Nephron progenitor cell (in vitro differentiated cells): ENCODE measurements at regions not wholly inside any gene's neighbourhood (a gene's known extent, or its start where the extent isn't known, plus 50 kb on each side); places are given as distances from the start of the nearest gene placed in this dataset.

ENCODE experiments used
- DNase-seq: peaks from one replicate; pipeline ENCODE4 v3.0.0; 2021
- H3K27ac Mint-ChIP-seq: 2 replicates; pipeline ENCODE4 v1.8.0; 2021; ENCODE audit warnings: mild to moderate bottlenecking, moderate library complexity, mixed read lengths
- H3K27me3 Mint-ChIP-seq: 2 replicates; pipeline ENCODE4 v1.8.0; 2021; ENCODE audit warnings: mild to moderate bottlenecking, low read depth, mixed read lengths; ENCODE audit not compliant: poor library complexity
- H3K36me3 Mint-ChIP-seq: 2 replicates; pipeline ENCODE4 v1.8.0; 2021; ENCODE audit warnings: low read depth, mixed read lengths
- H3K4me1 Mint-ChIP-seq: 2 replicates; pipeline ENCODE4 v1.8.0; 2021; ENCODE audit warnings: mixed read lengths
- H3K4me3 Mint-ChIP-seq: 2 replicates; pipeline ENCODE4 v1.8.0; 2021; ENCODE audit warnings: mild to moderate bottlenecking, moderate library complexity, mixed read lengths
- H3K9me3 Mint-ChIP-seq: 2 replicates; pipeline ENCODE4 v1.8.0; 2021; ENCODE audit warnings: mild to moderate bottlenecking, moderate library complexity, mixed read lengths
- CTCF ChIP-seq: fragments of 200-600 bp; sonication (generic); IDR thresholded peaks from 2 replicates; pipeline ENCODE4 v1.5.0; 2021; ENCODE audit warnings: antibody characterized with exemption

DNA sequence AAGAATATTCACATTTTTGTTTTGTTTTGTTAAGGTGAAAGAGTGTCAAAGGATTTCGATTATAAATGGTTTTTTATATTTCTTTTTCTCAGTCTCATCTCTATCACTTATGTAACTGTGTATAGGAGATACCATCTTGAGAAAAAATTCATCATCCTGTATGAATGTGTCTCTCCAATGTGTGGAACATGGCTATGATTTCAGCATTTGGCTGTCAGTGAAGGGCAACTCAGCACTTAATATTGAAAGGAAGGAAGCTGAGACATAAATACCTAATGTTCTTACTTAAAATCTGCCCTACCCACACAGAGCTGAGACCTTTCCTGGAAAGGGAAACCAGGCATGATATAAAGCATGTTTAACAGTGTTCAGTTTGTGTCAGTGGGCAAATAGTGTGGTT is 474.2 kb upstream of the RIOK2 start:
- Mint-ChIP-seq H3K27me3 (no peaks in the 10 kb centered on the region), H3K36me3 (no peaks in the 10 kb centered on the region), H3K4me3 (no peak overlapping the region), H3K27ac (no peak overlapping the region), H3K4me1 (no peaks in the 10 kb centered on the region), H3K9me3 (no peaks in the 10 kb centered on the region)
- no peak for TF ChIP-seq CTCF
- DNase-seq, result no peak

DNA sequence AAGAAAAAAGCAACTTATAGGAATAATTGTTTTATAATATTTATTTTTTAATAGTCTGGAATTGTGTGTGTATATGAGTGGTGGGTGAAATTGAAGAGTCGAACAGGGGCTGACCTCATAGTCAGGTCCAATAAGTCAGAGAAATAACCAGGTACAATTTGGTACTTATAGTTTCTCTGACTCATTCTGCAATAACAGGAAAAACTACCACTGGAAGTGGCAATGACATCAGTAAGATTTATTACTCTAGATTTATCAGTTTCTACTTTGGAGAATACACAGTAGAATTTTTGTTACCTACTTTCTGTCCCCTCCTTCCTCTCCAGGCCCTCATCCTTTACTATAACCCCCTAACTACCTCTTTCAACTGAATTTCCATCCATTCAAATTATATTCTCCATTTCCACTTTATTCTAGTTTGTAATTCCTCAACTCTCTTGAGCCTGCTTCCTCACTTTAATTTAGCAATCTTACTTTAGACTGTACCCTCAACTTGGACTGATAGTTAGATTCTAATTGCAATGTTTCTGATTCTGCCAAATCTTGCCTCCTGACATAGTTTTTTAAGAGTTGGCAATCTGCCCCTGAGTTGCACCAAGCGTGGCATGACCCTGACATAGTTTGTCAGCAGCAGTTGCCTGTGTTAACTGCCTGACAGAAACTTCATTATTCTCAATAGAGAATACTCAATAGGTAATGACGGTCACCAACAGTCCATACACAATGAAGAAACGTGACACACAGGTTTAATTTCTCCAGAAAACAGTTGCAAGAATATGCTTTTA is 475.3 kb upstream of the RIOK2 start:
- Mint-ChIP-seq H3K9me3 (no peaks in the 10 kb centered on the region), H3K27me3 (no peaks in the 10 kb centered on the region), H3K4me1 (no peaks in the 10 kb centered on the region), H3K4me3 (no peak overlapping the region), H3K36me3 (no peaks in the 10 kb centered on the region), H3K27ac (no peak overlapping the region)
- TF ChIP-seq CTCF, result no peak
- no peak for DNase-seq

GRCh38 chr5:97666783-97667182 is 483.7 kb upstream of the RIOK2 start:
- peaks cover 2% of the 10 kb centered on the region for H3K27me3 Mint-ChIP-seq
- H3K4me1 Mint-ChIP-seq, result no peaks in the 10 kb centered on the region
- H3K27ac Mint-ChIP-seq, result no peak overlapping the region
- DNase-seq, result no peak
- no peak for TF ChIP-seq CTCF
- H3K9me3 Mint-ChIP-seq, result no peaks in the 10 kb centered on the region
- H3K4me3 Mint-ChIP-seq, result no peak overlapping the region
- no peaks in the 10 kb centered on the region for H3K36me3 Mint-ChIP-seq

GRCh38 chr5:97670447-97670846 is 487.4 kb upstream of the RIOK2 start:
- Mint-ChIP-seq H3K27ac (no peak overlapping the region), H3K4me1 (no peaks in the 10 kb centered on the region), H3K9me3 (no peaks in the 10 kb centered on the region), H3K27me3 (peaks cover 7% of the 10 kb centered on the region), H3K4me3 (no peak overlapping the region), H3K36me3 (no peaks in the 10 kb centered on the region)
- no peak for DNase-seq
- no peak for TF ChIP-seq CTCF

DNA sequence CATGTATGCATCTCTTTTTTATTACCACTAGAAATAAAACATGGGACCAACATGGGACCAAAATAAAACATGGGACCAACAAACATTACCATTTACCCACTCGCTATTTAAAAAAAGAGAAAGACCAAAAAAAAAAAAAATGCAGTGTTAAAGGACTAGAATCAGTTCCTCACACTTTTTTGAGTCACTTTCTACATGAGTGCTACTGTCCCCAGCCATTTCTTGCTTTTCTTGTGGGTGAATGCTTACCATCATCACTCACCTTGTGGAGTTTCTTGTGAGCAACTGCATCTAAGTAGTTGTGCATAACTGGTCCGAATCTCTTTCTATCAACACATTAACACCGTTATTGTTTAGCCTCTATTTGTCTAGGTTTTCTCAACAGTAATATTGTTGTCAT is 493.6 kb upstream of the RIOK2 start:
- H3K4me1 Mint-ChIP-seq, result no peaks in the 10 kb centered on the region
- H3K27ac Mint-ChIP-seq, result no peak overlapping the region

More for the DNA sequence above, 493.6 kb upstream of the RIOK2 start:
- no peak for TF ChIP-seq CTCF
- Mint-ChIP-seq H3K4me3 (no peak overlapping the region), H3K9me3 (peaks cover 23% of the 10 kb centered on the region), H3K36me3 (no peaks in the 10 kb centered on the region), H3K27me3 (peaks cover 12% of the 10 kb centered on the region)
- no peak for DNase-seq
